Aorta (tissue), 5 donors: ENCODE measurements at regions not wholly inside any gene's neighbourhood (a gene's known extent, or its start where the extent isn't known, plus 50 kb on each side); places are given as distances from the start of the nearest gene placed in this dataset.

Experiments
- ATAC-seq: fragments of 200-7000 bp; cut with Tn5 transposase; one replicate; pipeline ENCODE4 v1.9.1; 2022; ENCODE audit warnings: moderate library complexity; ENCODE audit not compliant: low FRiP score
- DNase-seq, 2 donors: peaks; one replicate each; pipeline ENCODE4 v3.0.0-alpha.2; 2020
- H3K27ac ChIP-seq, 2 donors: one replicate each; pipeline ENCODE4 v1.5.1; 2013; ENCODE audit warnings: low read length in 2 of 2, mild to moderate bottlenecking in 2 of 2, moderate library complexity in 2 of 2, control low read depth in 1 of 2, inconsistent platforms in 1 of 2, low read depth in 1 of 2
- H3K27me3 ChIP-seq, 2 donors: one replicate each; pipeline ENCODE4 v1.6.1; 2013; ENCODE audit warnings: control low read depth in 1 of 2, low read length in 1 of 2, mild to moderate bottlenecking in 1 of 2, moderate library complexity in 1 of 2; ENCODE audit not compliant: insufficient read depth in 2 of 2, control insufficient read depth in 1 of 2
- H3K36me3 ChIP-seq, 2 donors: one replicate each; pipeline ENCODE4 v1.6.1; 2013; ENCODE audit warnings: control low read depth in 1 of 2, low read length in 1 of 2, mild to moderate bottlenecking in 1 of 2; ENCODE audit not compliant: insufficient read depth in 2 of 2, control insufficient read depth in 1 of 2
- H3K4me1 ChIP-seq, 2 donors: one replicate each; pipeline ENCODE4 v1.6.1; 2013; ENCODE audit warnings: low read length in 2 of 2, control low read depth in 1 of 2, mild to moderate bottlenecking in 1 of 2, moderate library complexity in 1 of 2; ENCODE audit not compliant: insufficient read depth in 2 of 2, control insufficient read depth in 1 of 2
- H3K4me3 ChIP-seq, 2 donors: one replicate each; pipeline ENCODE4 v1.5.1; 2013; ENCODE audit warnings: low read length in 2 of 2, control low read depth in 1 of 2, mild to moderate bottlenecking in 1 of 2
- H3K9me3 ChIP-seq: one replicate; pipeline ENCODE4 v1.6.1; 2013; ENCODE audit warnings: mild to moderate bottlenecking, low read length; ENCODE audit not compliant: control insufficient read depth
- WGBS, 2 donors: extraction: QIAGEN DNeasy Blood & Tissue Kit; methylation state at CpG; one replicate each; pipeline ENCODE4 v1.1.7; 2013; 5-methylcytosine and 5-hydroxymethylcytosine counted together
- intact Hi-C, 2 donors: fragments of 100-400 bp; cut with DNase I; formaldehyde crosslinking; loops; one replicate each; pipeline versions ENCODE4 v1.14.2 to v1.15.0; 2022
- donor health status: healthy with polysubstance abuse.
- donor health status: Bipolar disorder and iron deficiency.
- donor health status: DM: no; HTN: no; CAD: no.
- donor health status: DM: no; HTN: no; CAD: no.
- donor health status: DM: yes; HTN: yes; CAD: no.

GRCh38 chr17:79255046-79255445 lies 180.4 kb downstream of the ENGASE start:
- no peak for DNase-seq
- intact Hi-C loops, result no loop called here
- ATAC-seq, result no peak
- Histone ChIP-seq H3K4me1 (no peaks in the 10 kb centered on the region), H3K4me3 (no peak overlapping the region), H3K27me3 (no peaks in the 10 kb centered on the region), H3K27ac (no peak overlapping the region), H3K9me3 (no peaks in the 10 kb centered on the region), H3K36me3 (no peaks in the 10 kb centered on the region)
- WGBS, 2 donors, result 78 to 85% methylated on average over 6 of the region's 6 CpGs

GRCh38 chr17:79252886-79253285 lies 178.3 kb downstream of the ENGASE start:
- intact Hi-C loops, result no loop called here
- no peaks in the 10 kb centered on the region for H3K9me3 ChIP-seq
- WGBS, 2 donors, result 46 to 48% methylated on average over 12 of the region's 12 CpGs
- no peaks in the 10 kb centered on the region for H3K27me3 ChIP-seq
- DNase-seq, result no peak
- no peak for ATAC-seq
- H3K4me1 ChIP-seq, result no peaks in the 10 kb centered on the region
- H3K27ac ChIP-seq, result no peak overlapping the region
- no peak overlapping the region for H3K4me3 ChIP-seq
- no peaks in the 10 kb centered on the region for H3K36me3 ChIP-seq

GRCh38 chr17:79251824-79252223 lies 177.2 kb downstream of the ENGASE start:
- ATAC-seq, result no peak
- Histone ChIP-seq H3K36me3 (no peaks in the 10 kb centered on the region), H3K4me1 (no peaks in the 10 kb centered on the region), H3K9me3 (no peaks in the 10 kb centered on the region), H3K27me3 (no peaks in the 10 kb centered on the region), H3K4me3 (no peak overlapping the region), H3K27ac (no peak overlapping the region)
- no peak for DNase-seq
- 64 to 67% methylated on average over 4 of the region's 4 CpGs for WGBS, 2 donors
- intact Hi-C loops, result no loop called here

DNA sequence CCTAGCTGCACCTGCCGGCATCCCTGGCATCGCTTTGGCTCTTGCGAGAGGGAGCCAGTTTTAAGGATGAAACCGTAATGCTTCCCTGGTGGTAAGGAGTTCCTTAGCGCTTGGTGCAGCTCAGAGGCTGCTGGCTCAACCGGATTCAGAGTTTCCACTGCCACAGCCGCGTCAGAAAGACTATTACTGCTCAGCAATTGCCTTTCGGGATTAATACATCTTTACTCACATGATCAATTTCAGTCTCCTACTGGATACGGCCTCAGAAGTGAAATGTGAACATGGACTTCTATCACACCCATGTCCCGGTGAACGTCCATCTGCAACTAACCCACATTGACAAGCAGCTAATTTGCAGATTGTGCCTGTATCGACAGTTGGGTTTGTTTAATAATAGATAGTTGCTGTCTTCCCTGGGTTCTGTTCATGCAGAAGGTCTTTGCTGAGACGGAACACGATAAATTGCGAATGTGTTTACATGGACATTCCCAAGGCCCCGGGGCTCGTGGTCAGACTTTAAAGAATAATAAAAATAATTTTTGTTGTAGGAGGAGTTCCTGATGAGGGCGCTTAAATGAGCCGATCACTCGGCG lies 175.4 kb downstream of the ENGASE start:
- intact Hi-C loops, result no loop called here
- DNase-seq, result no peak
- Histone ChIP-seq H3K9me3 (peaks cover 2% of the 10 kb centered on the region), H3K27ac (no peak overlapping the region), H3K36me3 (no peaks in the 10 kb centered on the region), H3K27me3 (no peaks in the 10 kb centered on the region), H3K4me1 (no peaks in the 10 kb centered on the region), H3K4me3 (no peak overlapping the region)
- ATAC-seq, result no peak
- 70% methylated on average over 22 of the region's 22 CpGs for WGBS, 2 donors

GRCh38 chr17:79248843-79249493 lies 174.3 kb downstream of the ENGASE start:
- intact Hi-C loops, result no loop called here
- ATAC-seq (no peak), DNase-seq (no peak)
- Histone ChIP-seq H3K27me3 (no peaks in the 10 kb centered on the region), H3K4me1 (no peaks in the 10 kb centered on the region), H3K27ac (no peak overlapping the region), H3K36me3 (no peaks in the 10 kb centered on the region), H3K4me3 (no peak overlapping the region), H3K9me3 (peaks cover 2% of the 10 kb centered on the region)
- WGBS, 2 donors, result 56 to 60% methylated on average over 27 of the region's 27 CpGs

DNA sequence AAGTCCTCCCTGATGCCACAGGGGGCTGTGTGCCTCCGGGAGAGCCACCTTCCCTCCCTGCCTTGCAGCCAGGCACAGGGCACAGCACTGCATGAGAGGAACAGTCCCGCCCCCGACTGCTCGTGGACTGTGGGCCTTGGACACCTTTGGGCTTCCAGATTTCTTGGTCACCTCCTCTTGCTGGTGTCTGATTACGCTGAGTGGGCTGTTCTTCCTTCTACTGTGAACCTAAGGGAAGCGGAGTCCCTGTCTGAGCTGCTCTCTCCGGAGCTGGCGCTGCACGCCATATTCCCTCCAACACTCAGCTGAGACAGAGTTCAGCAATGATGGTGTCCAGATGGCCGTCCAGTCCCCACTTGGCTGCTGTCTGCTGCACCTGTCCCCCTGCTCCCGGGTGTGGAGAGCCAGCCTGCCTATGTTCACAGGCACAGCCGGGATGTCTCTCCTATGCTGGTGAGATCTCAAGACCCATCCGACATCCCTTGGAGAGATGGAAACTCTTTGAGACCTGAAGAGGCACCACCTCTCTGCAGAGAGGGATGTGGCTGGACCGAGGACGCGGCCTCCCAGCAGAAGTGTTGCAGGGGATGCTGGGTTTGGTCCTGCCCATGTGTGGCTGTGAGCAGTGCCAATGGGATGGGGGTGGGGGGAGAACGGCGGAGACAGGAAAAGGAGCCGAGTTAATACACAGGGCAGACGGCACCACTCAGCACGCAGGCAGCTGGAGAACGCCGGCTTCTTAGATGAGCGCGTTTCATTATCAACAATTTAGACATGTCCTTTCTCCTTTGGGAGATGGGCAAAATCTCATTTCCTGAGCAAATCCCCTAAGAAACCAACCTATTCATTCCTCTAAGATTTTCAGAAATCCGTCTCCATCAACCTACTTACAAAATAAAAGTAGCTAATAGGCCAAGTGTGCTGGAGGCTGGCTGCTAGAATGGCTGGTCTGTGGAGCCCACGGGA lies 171.9 kb downstream of the ENGASE start:
- 58 to 73% methylated on average over 27 of the region's 27 CpGs for WGBS, 2 donors
- H3K4me3 ChIP-seq, result no peak overlapping the region
- H3K9me3 ChIP-seq, result peaks cover 2% of the 10 kb centered on the region
- ATAC-seq (no peak), DNase-seq (no peak)
- no peaks in the 10 kb centered on the region for H3K4me1 ChIP-seq
- no peaks in the 10 kb centered on the region for H3K36me3 ChIP-seq
- no peaks in the 10 kb centered on the region for H3K27me3 ChIP-seq
- intact Hi-C loops, result no loop called here
- no peak overlapping the region for H3K27ac ChIP-seq

DNA sequence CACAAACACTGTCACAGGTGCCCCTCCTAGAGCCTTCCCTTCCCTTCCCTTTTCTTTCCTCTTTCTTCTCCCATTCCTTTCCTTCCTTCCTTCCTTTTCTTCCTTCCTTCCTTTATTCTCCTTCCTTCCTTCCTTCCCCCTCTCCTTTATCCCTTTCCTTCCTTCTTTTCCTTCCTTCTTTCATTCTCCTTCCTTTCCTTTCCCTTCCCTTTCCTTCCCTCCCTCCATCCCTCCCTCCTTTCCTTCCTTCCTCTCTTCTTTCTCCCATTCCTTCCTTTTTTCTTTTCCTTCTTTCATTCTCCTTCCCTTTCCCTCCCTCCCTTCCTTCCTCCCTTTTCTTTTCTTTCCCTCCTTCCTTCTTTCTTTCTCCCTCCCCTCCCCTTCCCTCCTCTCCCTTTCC lies 170.0 kb downstream of the ENGASE start:
- H3K27me3 ChIP-seq, result no peaks in the 10 kb centered on the region
- intact Hi-C loops, result no loop called here
- no peak for ATAC-seq
- H3K9me3 ChIP-seq, result peaks cover 5% of the 10 kb centered on the region
- H3K4me3 ChIP-seq, result no peak overlapping the region
- H3K36me3 ChIP-seq, result no peaks in the 10 kb centered on the region
- no peaks in the 10 kb centered on the region for H3K4me1 ChIP-seq
- H3K27ac ChIP-seq, result no peak overlapping the region
- no peak for DNase-seq

GRCh38 chr17:79243996-79244395 lies 169.4 kb downstream of the ENGASE start:
- Histone ChIP-seq H3K27me3 (no peaks in the 10 kb centered on the region), H3K9me3 (peaks cover 5% of the 10 kb centered on the region), H3K36me3 (no peaks in the 10 kb centered on the region), H3K4me1 (no peaks in the 10 kb centered on the region), H3K27ac (no peak overlapping the region), H3K4me3 (no peak overlapping the region)
- intact Hi-C loops, result no loop called here
- DNase-seq (no peak), ATAC-seq (no peak)
- WGBS, 2 donors, result 92 to 93% methylated on average over 8 of the region's 8 CpGs
